ENCODE measurements at regions not wholly inside any gene's neighbourhood (a gene's known extent, or its start where the extent isn't known, plus 50 kb on each side); places are given as distances from the start of the nearest gene placed in this dataset.

DNA sequence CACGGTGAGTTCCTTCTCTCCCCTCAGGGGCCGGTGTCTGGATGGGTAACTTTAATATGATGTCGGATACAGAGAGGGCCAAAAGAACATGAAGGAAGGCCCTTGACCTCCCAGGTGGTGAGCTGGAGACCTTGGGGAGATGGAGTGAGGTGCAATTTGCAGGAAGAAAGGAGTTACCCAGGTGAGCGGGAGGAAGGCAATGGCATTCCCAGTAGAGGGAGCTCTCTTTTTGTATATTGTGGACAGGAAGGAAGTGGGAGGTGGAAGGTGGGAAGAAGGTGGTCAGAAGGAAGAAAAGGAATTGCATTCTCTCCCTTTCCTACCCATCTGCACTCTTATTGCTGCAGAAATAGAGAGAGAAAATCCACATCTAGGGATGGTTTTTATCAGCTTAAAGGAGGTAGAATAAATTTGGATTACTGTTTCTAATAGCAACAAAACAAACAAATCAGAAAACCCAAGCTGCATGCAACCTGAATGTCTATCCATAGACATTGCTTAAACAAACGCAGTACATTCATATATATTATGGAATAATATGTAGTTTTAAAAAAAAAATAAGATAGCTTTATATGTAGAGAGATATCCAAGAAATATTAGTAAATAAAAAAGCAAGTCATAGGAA, 169.0 kb upstream of the TSC22D2 start (continued):
- TF ChIP-seq, protein P1, sequence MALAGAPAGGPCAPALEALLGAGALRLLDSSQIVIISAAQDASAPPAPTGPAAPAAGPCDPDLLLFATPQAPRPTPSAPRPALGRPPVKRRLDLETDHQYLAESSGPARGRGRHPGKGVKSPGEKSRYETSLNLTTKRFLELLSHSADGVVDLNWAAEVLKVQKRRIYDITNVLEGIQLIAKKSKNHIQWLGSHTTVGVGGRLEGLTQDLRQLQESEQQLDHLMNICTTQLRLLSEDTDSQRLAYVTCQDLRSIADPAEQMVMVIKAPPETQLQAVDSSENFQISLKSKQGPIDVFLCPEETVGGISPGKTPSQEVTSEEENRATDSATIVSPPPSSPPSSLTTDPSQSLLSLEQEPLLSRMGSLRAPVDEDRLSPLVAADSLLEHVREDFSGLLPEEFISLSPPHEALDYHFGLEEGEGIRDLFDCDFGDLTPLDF (CRISPR knock-in tag; IDR thresholded peaks at IDR 0.05) = no peak
- TF ChIP-seq HNRNPL (IDR thresholded peaks at IDR 0.05; ENCODE audit: low read depth, low read length) (no peak), ARID1B (IDR thresholded peaks at IDR 0.05) (no peak), ADNP (tag; IDR thresholded peaks at IDR 0.05) (no peak), SPI1 (IDR thresholded peaks at IDR 0.05; ENCODE audit: borderline replicate concordance, low read depth, low read length) (peak; percentile 85), ELF1 (tag; IDR thresholded peaks at IDR 0.05) (peak; percentile 50), KDM1A (IDR thresholded peaks at IDR 0.05) (no peak), ZEB2 (IDR thresholded peaks at IDR 0.05) (peak; percentile 57), CCNT2 (IDR thresholded peaks at IDR 0.05; ENCODE audit: borderline replicate concordance, extremely low read depth, insufficient read length, low read depth, low read length) (no peak), ZNF584 (CRISPR knock-in tag; IDR thresholded peaks at IDR 0.05; ENCODE audit: low read depth) (no peak), POU5F1 (IDR thresholded peaks at IDR 0.05; ENCODE audit: borderline replicate concordance, low read depth, low read length, partially characterized antibody) (no peak), STAT5B (CRISPR knock-in tag; IDR thresholded peaks at IDR 0.05) (no peak), HDAC8 (tag; IDR thresholded peaks at IDR 0.05) (no peak), CC2D1A (IDR thresholded peaks at IDR 0.05) (0 out of 2 replicates have a peak, but pooled peaks have one; percentile 26), ZBTB12 (CRISPR knock-in tag; IDR thresholded peaks at IDR 0.05) (no peak), RFX1 (IDR thresholded peaks at IDR 0.05) (peak; percentile 61), POLR2AphosphoS2 (IDR thresholded peaks at IDR 0.05; ENCODE audit: low read length) (no peak), ZFP1 (CRISPR knock-in tag; IDR thresholded peaks at IDR 0.05) (no peak), PTBP1 (IDR thresholded peaks at IDR 0.05; ENCODE audit: low read depth, low read length) (no peak), SMC3 (conservative IDR thresholded peaks at IDR 0.05; ENCODE audit: insufficient read depth, low read depth, low read length) (peak; percentile 47; the same call in 1 of the 2 replicates), HDGF (IDR thresholded peaks at IDR 0.05) (no peak), RNF219 (CRISPR knock-in tag; IDR thresholded peaks at IDR 0.05) (no peak), FOXJ2 (tag; IDR thresholded peaks at IDR 0.05) (no peak)
- TF ChIP-seq, protein P2, sequence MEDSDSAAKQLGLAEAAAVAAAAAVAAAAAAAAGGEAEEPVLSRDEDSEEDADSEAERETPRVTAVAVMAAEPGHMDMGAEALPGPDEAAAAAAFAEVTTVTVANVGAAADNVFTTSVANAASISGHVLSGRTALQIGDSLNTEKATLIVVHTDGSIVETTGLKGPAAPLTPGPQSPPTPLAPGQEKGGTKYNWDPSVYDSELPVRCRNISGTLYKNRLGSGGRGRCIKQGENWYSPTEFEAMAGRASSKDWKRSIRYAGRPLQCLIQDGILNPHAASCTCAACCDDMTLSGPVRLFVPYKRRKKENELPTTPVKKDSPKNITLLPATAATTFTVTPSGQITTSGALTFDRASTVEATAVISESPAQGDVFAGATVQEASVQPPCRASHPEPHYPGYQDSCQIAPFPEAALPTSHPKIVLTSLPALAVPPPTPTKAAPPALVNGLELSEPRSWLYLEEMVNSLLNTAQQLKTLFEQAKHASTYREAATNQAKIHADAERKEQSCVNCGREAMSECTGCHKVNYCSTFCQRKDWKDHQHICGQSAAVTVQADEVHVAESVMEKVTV (CRISPR knock-in tag; IDR thresholded peaks at IDR 0.05) = peak; percentile 60; the same call in 1 of the 2 replicates
